ENCODE measurements at regions not wholly inside any gene's neighbourhood (a gene's known extent, or its start where the extent isn't known, plus 50 kb on each side); places are given as distances from the start of the nearest gene placed in this dataset.

DNA sequence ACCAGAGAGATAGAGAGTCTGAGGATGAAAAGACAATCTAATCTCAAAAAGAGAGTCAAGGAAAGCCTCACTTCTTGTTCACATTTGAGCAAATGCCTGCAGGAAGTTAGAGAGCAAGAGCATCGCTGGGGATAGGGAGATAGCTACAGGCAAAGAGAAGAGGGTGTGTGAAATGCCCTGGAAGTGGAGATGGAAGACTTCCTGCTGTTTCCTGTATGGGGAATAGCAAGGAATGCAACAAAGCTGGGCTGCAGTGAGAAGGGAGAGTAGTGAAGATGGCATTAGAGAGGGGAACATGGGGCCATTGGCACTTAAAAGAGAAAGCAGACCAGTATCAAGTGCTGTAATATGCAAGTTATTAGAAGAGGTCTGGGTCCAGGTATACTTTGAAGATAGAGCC lies 488.6 kb downstream of the METTL4 start:
- CTCF ChIA-PET: no interaction called here
- POLR2A ChIA-PET: no interaction called here
- TF ChIP-seq ELF4 (IDR thresholded peaks at IDR 0.05): no peak
- TF ChIP-seq ZNF384 (IDR thresholded peaks at IDR 0.05): no peak
- TF ChIP-seq BHLHE40 (IDR thresholded peaks at IDR 0.05; ENCODE audit: borderline replicate concordance): no peak
- TF ChIP-seq, protein P1, sequence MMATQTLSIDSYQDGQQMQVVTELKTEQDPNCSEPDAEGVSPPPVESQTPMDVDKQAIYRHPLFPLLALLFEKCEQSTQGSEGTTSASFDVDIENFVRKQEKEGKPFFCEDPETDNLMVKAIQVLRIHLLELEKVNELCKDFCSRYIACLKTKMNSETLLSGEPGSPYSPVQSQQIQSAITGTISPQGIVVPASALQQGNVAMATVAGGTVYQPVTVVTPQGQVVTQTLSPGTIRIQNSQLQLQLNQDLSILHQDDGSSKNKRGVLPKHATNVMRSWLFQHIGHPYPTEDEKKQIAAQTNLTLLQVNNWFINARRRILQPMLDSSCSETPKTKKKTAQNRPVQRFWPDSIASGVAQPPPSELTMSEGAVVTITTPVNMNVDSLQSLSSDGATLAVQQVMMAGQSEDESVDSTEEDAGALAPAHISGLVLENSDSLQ (IDR thresholded peaks at IDR 0.05): no peak
- TF ChIP-seq FOXK2 (IDR thresholded peaks at IDR 0.05): no peak
- no peak for TF ChIP-seq HDGF (IDR thresholded peaks at IDR 0.05; ENCODE audit: borderline replicate concordance)
- no peak for TF ChIP-seq FOXM1 (IDR thresholded peaks at IDR 0.05; ENCODE audit: borderline replicate concordance)
- TF ChIP-seq L3MBTL2 (conservative IDR thresholded peaks at IDR 0.05): no peak
- TF ChIP-seq FOXA1 (IDR thresholded peaks at IDR 0.05): no peak
- no peak for TF ChIP-seq LEF1 (IDR thresholded peaks at IDR 0.05; ENCODE audit: borderline replicate concordance)
- no peak for TF ChIP-seq TARDBP (IDR thresholded peaks at IDR 0.05)
- no peak for TF ChIP-seq CTBP1 (IDR thresholded peaks at IDR 0.05; ENCODE audit: borderline replicate concordance)
- no peak for TF ChIP-seq ARNT (IDR thresholded peaks at IDR 0.05)
- TF ChIP-seq SP1 (IDR thresholded peaks at IDR 0.05): no peak
- no peak for TF ChIP-seq NFRKB (IDR thresholded peaks at IDR 0.05)
- TF ChIP-seq SUZ12 (IDR thresholded peaks at IDR 0.05): no peak
- no peak for DNase-seq (ENCODE audit: extremely low spot score)

DNA sequence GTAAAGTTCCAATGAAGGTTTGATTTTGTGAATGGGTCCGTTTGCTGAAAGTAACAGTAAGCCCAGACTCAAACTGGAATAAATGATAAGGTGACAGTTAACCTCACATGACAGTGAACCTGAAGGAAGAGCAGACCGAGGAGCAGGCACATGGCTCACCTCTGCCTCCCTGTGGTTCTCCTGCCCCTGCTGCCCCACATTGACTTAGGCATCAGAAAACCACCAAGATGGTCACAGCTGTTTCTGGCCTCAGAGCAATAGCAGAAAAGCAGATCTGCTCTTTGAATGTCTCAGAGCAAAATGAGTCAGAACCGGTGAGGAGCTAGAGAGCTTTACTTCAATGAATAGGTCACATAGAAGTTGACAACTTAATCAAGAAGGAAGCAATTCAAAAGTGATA lies 487.6 kb downstream of the METTL4 start:
- CTCF ChIA-PET: no interaction called here
- TF ChIP-seq ZNF384 (IDR thresholded peaks at IDR 0.05) (no peak), ELF4 (IDR thresholded peaks at IDR 0.05) (no peak), BHLHE40 (IDR thresholded peaks at IDR 0.05; ENCODE audit: borderline replicate concordance) (no peak), CTBP1 (IDR thresholded peaks at IDR 0.05; ENCODE audit: borderline replicate concordance) (no peak), L3MBTL2 (conservative IDR thresholded peaks at IDR 0.05) (no peak), NFRKB (IDR thresholded peaks at IDR 0.05) (no peak), SP1 (IDR thresholded peaks at IDR 0.05) (no peak), LEF1 (IDR thresholded peaks at IDR 0.05; ENCODE audit: borderline replicate concordance) (no peak), HDGF (IDR thresholded peaks at IDR 0.05; ENCODE audit: borderline replicate concordance) (no peak), FOXM1 (IDR thresholded peaks at IDR 0.05; ENCODE audit: borderline replicate concordance) (no peak), SUZ12 (IDR thresholded peaks at IDR 0.05) (no peak), FOXA1 (IDR thresholded peaks at IDR 0.05) (no peak), ARNT (IDR thresholded peaks at IDR 0.05) (no peak), FOXK2 (IDR thresholded peaks at IDR 0.05) (no peak), TARDBP (IDR thresholded peaks at IDR 0.05) (no peak)
- TF ChIP-seq, protein P1 (IDR thresholded peaks at IDR 0.05): no peak
- POLR2A ChIA-PET: no interaction called here
- DNase-seq (ENCODE audit: extremely low spot score): no peak

DNA sequence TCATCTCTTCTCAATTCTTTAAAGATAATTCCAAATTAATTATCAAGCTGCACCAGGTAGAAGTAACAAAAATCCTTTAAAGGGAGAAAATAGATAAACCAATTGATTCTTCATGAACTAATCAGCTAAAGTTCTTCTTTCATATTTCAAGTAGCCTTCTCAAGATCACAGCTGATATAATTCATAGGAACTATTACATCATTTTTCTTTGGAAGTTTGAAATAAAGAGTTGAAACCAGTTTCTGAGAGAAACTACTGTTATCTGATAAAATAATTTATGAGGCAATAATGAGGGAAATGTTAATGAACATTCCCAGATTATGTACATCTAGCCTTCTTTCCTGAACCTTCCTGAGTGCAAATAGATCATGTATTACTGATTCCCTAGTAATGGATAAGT lies 484.9 kb downstream of the METTL4 start:
- ChIA-PET CTCF (no interaction called here), POLR2A (no interaction called here)
- DNase-seq (ENCODE audit: extremely low spot score): no peak
- TF ChIP-seq SUZ12 (IDR thresholded peaks at IDR 0.05): no peak
- no peak for TF ChIP-seq NFRKB (IDR thresholded peaks at IDR 0.05)
- no peak for TF ChIP-seq CTBP1 (IDR thresholded peaks at IDR 0.05; ENCODE audit: borderline replicate concordance)

DNA sequence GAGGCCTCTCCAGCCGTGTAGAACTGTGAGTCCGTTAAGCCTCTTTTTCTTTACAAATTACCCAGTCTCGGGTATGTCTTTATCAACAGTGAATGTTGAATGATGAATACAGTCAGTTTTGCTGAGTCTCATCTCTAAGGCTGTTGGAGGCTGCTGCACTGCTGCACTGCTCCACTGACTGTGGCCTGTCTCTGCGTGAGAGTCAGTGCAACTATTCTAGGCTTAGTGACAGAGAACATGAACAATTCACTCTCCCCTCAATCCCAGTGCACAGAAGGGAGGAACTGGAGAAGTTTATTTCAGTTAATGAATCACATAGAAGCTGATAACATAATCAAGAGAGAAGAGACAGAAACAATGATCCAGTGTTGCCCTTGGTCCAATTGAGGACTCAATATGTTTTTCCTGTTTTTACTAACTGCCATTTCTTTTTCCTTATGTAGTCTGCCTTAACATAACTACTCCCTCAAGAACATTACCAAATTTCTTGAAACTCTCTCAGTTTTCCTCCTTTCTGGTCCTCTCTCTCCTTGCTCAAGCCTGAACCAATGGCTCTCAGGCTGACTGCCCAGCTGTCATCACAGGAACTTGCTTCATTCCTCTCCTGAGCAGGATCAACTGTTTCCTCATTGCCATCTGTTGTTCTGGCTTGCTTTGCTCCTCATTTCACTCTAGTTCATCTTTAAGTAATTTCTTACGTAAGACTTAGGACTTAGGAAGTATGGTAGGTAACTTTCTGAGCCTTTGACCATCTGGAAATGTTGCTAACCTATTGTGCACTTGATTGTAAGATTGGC lies 483.2 kb downstream of the METTL4 start:
- ChIA-PET CTCF (no interaction called here), POLR2A (no interaction called here)
- no peak for DNase-seq (ENCODE audit: extremely low spot score)
- no peak for TF ChIP-seq ELF4 (IDR thresholded peaks at IDR 0.05)
- no peak for TF ChIP-seq SUZ12 (IDR thresholded peaks at IDR 0.05)
- no peak for TF ChIP-seq LEF1 (IDR thresholded peaks at IDR 0.05; ENCODE audit: borderline replicate concordance)
- TF ChIP-seq L3MBTL2 (conservative IDR thresholded peaks at IDR 0.05): no peak
- TF ChIP-seq FOXA1 (IDR thresholded peaks at IDR 0.05): no peak
- TF ChIP-seq ZNF384 (IDR thresholded peaks at IDR 0.05): no peak

DNA sequence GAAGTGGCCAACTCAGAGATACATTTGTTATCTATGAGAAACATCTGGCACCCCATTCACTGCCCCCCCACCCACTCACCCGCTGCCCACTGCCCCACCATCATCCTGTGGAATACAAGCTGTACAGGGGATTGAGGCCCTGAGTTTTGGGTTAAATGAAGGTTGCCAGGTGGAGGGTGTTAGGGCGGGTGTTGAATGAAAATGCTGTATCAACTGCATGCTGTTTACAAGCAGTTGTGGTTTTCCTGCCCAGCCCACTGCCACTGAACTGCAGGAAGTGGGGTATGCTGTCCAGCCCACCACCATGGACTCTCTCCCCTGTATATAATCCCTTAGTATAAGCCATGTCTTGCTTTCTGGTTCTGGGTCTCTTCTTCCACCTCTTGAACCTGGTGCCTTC lies 481.9 kb downstream of the METTL4 start:
- DNase-seq (ENCODE audit: extremely low spot score): no peak
- CTCF ChIA-PET: no interaction called here
- POLR2A ChIA-PET: no interaction called here
- no peak for TF ChIP-seq FOXK2 (IDR thresholded peaks at IDR 0.05)
- no peak for TF ChIP-seq SP1 (IDR thresholded peaks at IDR 0.05)
- TF ChIP-seq, protein P1 (IDR thresholded peaks at IDR 0.05): no peak
- no peak for TF ChIP-seq TARDBP (IDR thresholded peaks at IDR 0.05)
- no peak for TF ChIP-seq ELF4 (IDR thresholded peaks at IDR 0.05)
- TF ChIP-seq LEF1 (IDR thresholded peaks at IDR 0.05; ENCODE audit: borderline replicate concordance): no peak
- no peak for TF ChIP-seq FOXA1 (IDR thresholded peaks at IDR 0.05)
- TF ChIP-seq CTBP1 (IDR thresholded peaks at IDR 0.05; ENCODE audit: borderline replicate concordance): no peak
- TF ChIP-seq HDGF (IDR thresholded peaks at IDR 0.05; ENCODE audit: borderline replicate concordance): no peak
- TF ChIP-seq FOXM1 (IDR thresholded peaks at IDR 0.05; ENCODE audit: borderline replicate concordance): no peak
- TF ChIP-seq ZNF384 (IDR thresholded peaks at IDR 0.05): no peak
- TF ChIP-seq ARNT (IDR thresholded peaks at IDR 0.05): no peak
- no peak for TF ChIP-seq NFRKB (IDR thresholded peaks at IDR 0.05)
- TF ChIP-seq L3MBTL2 (conservative IDR thresholded peaks at IDR 0.05): no peak
- no peak for TF ChIP-seq BHLHE40 (IDR thresholded peaks at IDR 0.05; ENCODE audit: borderline replicate concordance)
- TF ChIP-seq SUZ12 (IDR thresholded peaks at IDR 0.05): no peak

DNA sequence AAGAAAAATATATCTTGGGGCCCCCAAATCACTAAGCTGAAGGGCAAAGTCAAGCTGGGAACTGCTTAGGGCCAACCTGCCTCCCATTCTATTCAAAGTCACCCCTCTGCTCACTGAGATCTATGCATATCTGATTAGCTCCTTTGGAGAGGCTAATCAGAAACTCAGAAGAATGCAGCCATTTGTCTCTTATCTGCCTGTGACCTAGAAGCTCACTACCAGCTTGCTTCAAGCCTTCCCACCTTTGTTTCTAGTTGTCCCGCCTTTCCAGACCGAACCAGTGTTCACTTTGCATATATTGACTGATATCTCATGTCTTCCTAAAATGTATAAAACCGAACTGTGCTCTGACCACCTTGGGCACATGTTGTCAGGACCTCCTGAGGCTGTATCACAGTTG lies 479.4 kb downstream of the METTL4 start:
- no peak for TF ChIP-seq ELF4 (IDR thresholded peaks at IDR 0.05)
- TF ChIP-seq TARDBP (IDR thresholded peaks at IDR 0.05): no peak
- no peak for TF ChIP-seq FOXM1 (IDR thresholded peaks at IDR 0.05; ENCODE audit: borderline replicate concordance)
- no peak for TF ChIP-seq ARNT (IDR thresholded peaks at IDR 0.05)
- TF ChIP-seq SUZ12 (IDR thresholded peaks at IDR 0.05): no peak
- TF ChIP-seq, protein P1 (IDR thresholded peaks at IDR 0.05): no peak
- TF ChIP-seq LEF1 (IDR thresholded peaks at IDR 0.05; ENCODE audit: borderline replicate concordance): no peak
- ChIA-PET POLR2A (no interaction called here), CTCF (no interaction called here)
- no peak for DNase-seq (ENCODE audit: extremely low spot score)

All from HEK293T (cell line).